K562 (cell line): ENCODE measurements at regions not wholly inside any gene's neighbourhood (a gene's known extent, or its start where the extent isn't known, plus 50 kb on each side); places are given as distances from the start of the nearest gene placed in this dataset.

Experiments used
- ATAC-seq: fragments of 200-7000 bp; cut with Tn5 transposase; 3 replicates; pipeline ENCODE4 v1.9.1; 2020; ENCODE audit warnings: moderate library complexity
- BruUV-seq: library from RNA; stranded (reverse); fragments of 400-500 nt; replicated peaks from 2 replicates; lab custom pipeline; 2021; lab: Mats Ljungman, UMichigan
- CTCF ChIA-PET: fragments of 300-600 bp; formaldehyde crosslinking; extraction: SDS; loops from one replicate; lab custom pipeline; 2021; ENCODE audit warnings: low intra/inter-chr PET ratio; lab: Yijun Ruan, JAX
- POLR2A ChIA-PET: fragments of 300-600, 350-650 bp; sonication (Branson Sonifier 250); formaldehyde crosslinking; extraction: SDS; loops from one replicate; lab custom pipeline; 2021; ENCODE audit warnings: antibody characterized with exemption, inconsistent platforms; lab: Yijun Ruan, JAX
- DNase-seq, 4 experiments: peaks; one replicate each; pipeline versions ENCODE4 v3.0.0 to v3.0.0-alpha.2; 2011 to 2018; ENCODE audit warnings: low spot score in 3 of 4, mixed read lengths in 3 of 4; ENCODE audit errors: extremely low read depth in 1 of 4
- FAIRE-seq: peaks from 2 replicates; lab custom pipeline; 2011; peaks lifted over from hg19 to GRCh38; lab: Jason Lieb, UNC
- H2AFZ ChIP-seq: 2 replicates; pipeline ENCODE4 v1.6.0; 2011; ENCODE audit warnings: low read depth, low read length, control low read depth, inconsistent platforms
- H3K27ac ChIP-seq: fragments of 200-600 bp; 3 replicates; pipeline ENCODE4 v1.8.0; 2011; ENCODE audit warnings: low read depth, mild to moderate bottlenecking, control low read depth, inconsistent platforms, low read length, moderate library complexity, mixed read lengths; ENCODE audit errors: extremely low read depth
- H3K27me3 ChIP-seq, 2 experiments: fragments of 300-600 bp in 1 of 2; 2 replicates in 1 of 2; 3 replicates in 1 of 2; pipeline versions ENCODE4 v1.6.0 to v1.8.0; 2011; ENCODE audit warnings: inconsistent platforms in 2 of 2, low read length in 2 of 2, mild to moderate bottlenecking in 1 of 2, mixed read lengths in 1 of 2, moderate library complexity in 1 of 2; ENCODE audit not compliant: control insufficient read depth in 2 of 2, insufficient read depth in 2 of 2
- H3K36me3 ChIP-seq: fragments of 300-600 bp; 3 replicates; pipeline ENCODE4 v1.8.0; 2011; ENCODE audit warnings: mild to moderate bottlenecking, low read length, inconsistent platforms; ENCODE audit not compliant: control insufficient read depth, insufficient read depth
- H3K4me1 ChIP-seq, 2 experiments: fragments of 200-600 bp in 1 of 2; replicated peaks in 1 of 2; 2 replicates in 1 of 2; 3 replicates in 1 of 2; pipeline versions ENCODE4 v1.5.1 to v1.8.0; 2011; ENCODE audit warnings: inconsistent platforms in 2 of 2, low read length in 2 of 2, mild to moderate bottlenecking in 1 of 2, mixed read lengths in 1 of 2, moderate library complexity in 1 of 2; ENCODE audit not compliant: control insufficient read depth in 2 of 2, insufficient read depth in 2 of 2
- H3K4me2 ChIP-seq: 2 replicates; pipeline ENCODE4 v1.6.1; 2011; ENCODE audit warnings: low read length, control low read depth, inconsistent platforms, mixed read lengths; ENCODE audit not compliant: insufficient read depth
- H3K4me3 ChIP-seq: fragments of 200-600 bp; sonication (generic), shearing (Covaris generic); 2 replicates; pipeline ENCODE4 v1.5.1; 2016; ENCODE audit warnings: control low read depth, inconsistent platforms
- H3K79me2 ChIP-seq: fragments of 200-600 bp; 3 replicates; pipeline ENCODE4 v1.8.0; 2011; ENCODE audit warnings: low read length, inconsistent platforms; ENCODE audit not compliant: control insufficient read depth, insufficient read depth
- H3K9ac ChIP-seq, 2 experiments: 2 replicates each; pipeline versions ENCODE4 v1.6.0 to v1.6.1; 2011; ENCODE audit warnings: low read depth in 2 of 2, low read length in 2 of 2, control low read depth in 1 of 2, inconsistent platforms in 1 of 2, mild to moderate bottlenecking in 1 of 2, mixed read lengths in 1 of 2; ENCODE audit not compliant: insufficient read depth in 1 of 2
- H3K9me1 ChIP-seq: one replicate; pipeline ENCODE4 v1.6.0; 2011; ENCODE audit warnings: inconsistent platforms, mild to moderate bottlenecking, low read length, moderate library complexity; ENCODE audit not compliant: control insufficient read depth, insufficient read depth
- H3K9me3 ChIP-seq: replicated peaks from 2 replicates; pipeline ENCODE4 v1.5.1; 2011; ENCODE audit warnings: low read depth, low read length, inconsistent platforms; ENCODE audit not compliant: control insufficient read depth, insufficient read depth
- H4K20me1 ChIP-seq: replicated peaks from 2 replicates; pipeline ENCODE4 v1.6.1; 2011; ENCODE audit warnings: low read length, inconsistent platforms, mixed read lengths; ENCODE audit not compliant: control insufficient read depth, insufficient read depth
- BRCA1 ChIP-seq, 2 experiments: fragments of 450-650 bp in 1 of 2; sonication (generic) in 1 of 2; formaldehyde crosslinking in 1 of 2; IDR thresholded peaks; 2 replicates each; pipeline versions ENCODE4 v1.5.0 to v1.6.1; 2017 to 2020; ENCODE audit warnings: mild to moderate bottlenecking in 1 of 2, missing genetic modification reagents in 1 of 2
- EP300 ChIP-seq: IDR thresholded peaks from 2 replicates; pipeline ENCODE4 v1.6.1; 2012; ENCODE audit warnings: low read length, improper control_type of control experiment
- FOXM1 ChIP-seq, 2 experiments: fragments of 450-650 bp in 1 of 2; sonication (generic) in 1 of 2; formaldehyde crosslinking in 1 of 2; IDR thresholded peaks; 2 replicates each; pipeline versions ENCODE4 v1.6.1 to v1.9.0; 2017 to 2022; ENCODE audit warnings: low read depth in 2 of 2, mild to moderate bottlenecking in 2 of 2, missing genetic modification reagents in 1 of 2, moderate library complexity in 1 of 2
- GTF2B ChIP-seq: IDR thresholded peaks from 2 replicates; pipeline ENCODE4 v1.6.1; 2011; ENCODE audit not compliant: insufficient read length; ENCODE audit errors: extremely low read depth
- HDAC2 ChIP-seq: fragments of 450-650 bp; IDR thresholded peaks from 2 replicates; pipeline ENCODE4 v1.6.1; 2016; ENCODE audit warnings: mild to moderate bottlenecking
- MCM2 ChIP-seq: fragments of 450-650 bp; IDR thresholded peaks from 2 replicates; pipeline ENCODE4 v1.6.1; 2017; ENCODE audit warnings: low read depth, mild to moderate bottlenecking
- RERE ChIP-seq: sonication (generic); formaldehyde crosslinking; IDR thresholded peaks from 2 replicates; pipeline ENCODE4 v1.8.0; 2023; ENCODE audit warnings: missing genetic modification reagents, mild to moderate bottlenecking, borderline replicate concordance
- RUNX1 ChIP-seq: sonication (generic); IDR thresholded peaks from 2 replicates; pipeline ENCODE4 v1.6.1; 2016; ENCODE audit warnings: antibody characterized with exemption, low read depth
- SIRT6 ChIP-seq: IDR thresholded peaks from one replicate; pipeline ENCODE4 v1.6.1; 2012; ENCODE audit warnings: low read depth, mild to moderate bottlenecking, control low read depth, inconsistent platforms, low read length, moderate library complexity
- TAF15 ChIP-seq: fragments of 200-400 bp; formaldehyde crosslinking; IDR thresholded peaks from 2 replicates; pipeline ENCODE4 v1.6.1; 2017; ENCODE audit warnings: mild to moderate bottlenecking, low read depth, low read length, moderate library complexity
- TBL1XR1 ChIP-seq, 2 experiments: IDR thresholded peaks; 2 replicates each; pipeline ENCODE4 v1.6.1; 2012; ENCODE audit warnings: improper control_type of control experiment in 2 of 2, low read length in 2 of 2, mild to moderate bottlenecking in 1 of 2
- TSC22D4 ChIP-seq: fragments of 450-650 bp; IDR thresholded peaks from 2 replicates; pipeline ENCODE4 v1.6.1; 2016; ENCODE audit warnings: missing genetic modification characterization, missing biosample characterization, control low read depth
- ZBTB43 ChIP-seq: sonication (generic); formaldehyde crosslinking; IDR thresholded peaks from 2 replicates; pipeline ENCODE4 v1.8.0; 2023; ENCODE audit warnings: mild to moderate bottlenecking, missing genetic modification reagents
- ZNF551 ChIP-seq: fragments of 250-450 bp; sonication (Bioruptor Pico); IDR thresholded peaks from 2 replicates; pipeline ENCODE4 v1.5.0; 2021; ENCODE audit warnings: mild to moderate bottlenecking, moderate library complexity
- WGBS: fragments of 100-300 bp; shearing (Covaris generic); methylation state at CpG from one replicate; pipeline ENCODE4 v1.1.6; 2016; ENCODE audit warnings: low coverage, mixed read lengths; ENCODE audit not compliant: insufficient coverage; ENCODE audit errors: missing lambda C conversion rate; 5-methylcytosine and 5-hydroxymethylcytosine counted together
- in situ Hi-C: fragments of 300-500 bp; cut with MboI; formaldehyde crosslinking; loops from 4 replicates; pipeline ENCODE4 v1.15.0; 2018; ENCODE audit warnings: inconsistent platforms, mixed read lengths
- intact Hi-C: fragments of 100-400 bp; cut with micrococcal nuclease; formaldehyde crosslinking; loops from 2 replicates; pipeline ENCODE4 v1.14.2; 2022

- POLR2A ChIA-PET, result no interaction called here
- Histone ChIP-seq H3K9me3 (no peaks in the 10 kb centered on the region), H3K4me1 (no peaks in the 10 kb centered on the region), H3K36me3 (no peaks in the 10 kb centered on the region), H3K9me1 (no peaks in the 10 kb centered on the region), H3K4me2 (no peak overlapping the region), H4K20me1 (no peaks in the 10 kb centered on the region), H2AFZ (no peak overlapping the region), H3K9ac (no peak overlapping the region), H3K4me3 (no peak overlapping the region), H3K79me2 (no peaks in the 10 kb centered on the region), H3K27ac (no peak overlapping the region), H3K27me3 (no peaks in the 10 kb centered on the region)
- no peak for FAIRE-seq
- no peak for DNase-seq
- TF ChIP-seq MCM2 (no peak), ZBTB43 (CRISPR knock-in tag) (no peak), TBL1XR1 (IDR thresholded peaks at IDR 0.05; ENCODE audit: low read length in 2 of 2) (no peak), RERE (CRISPR knock-in tag) (no peak), TSC22D4 (tag) (no peak), RUNX1 (no peak), HDAC2 (no peak), SIRT6 (no peak), TAF15 (no peak), GTF2B (no peak), BRCA1 (IDR thresholded peaks at IDR 0.05) (no peak), BRCA1 (CRISPR knock-in tag; IDR thresholded peaks at IDR 0.05) (no peak), ZNF551 (no peak), EP300 (no peak), FOXM1 (IDR thresholded peaks at IDR 0.05; ENCODE audit: low read depth) (no peak), FOXM1 (CRISPR knock-in tag; IDR thresholded peaks at IDR 0.05; ENCODE audit: low read depth) (no peak)
- intact Hi-C loops, result no loop called here
- in situ Hi-C loops, result no loop called here
- CTCF ChIA-PET, result no interaction called here
- no peak for ATAC-seq
- BruUV-seq, result no TSS peak
- 0% methylated on average over 1 of the region's 1 CpG for WGBS
These were observed 1869.3 kb upstream of the FLRT2 start for GRCh38 chr14:83660597-83660996.
